Panc1 (cell line): ENCODE measurements at regions not wholly inside any gene's neighbourhood (a gene's known extent, or its start where the extent isn't known, plus 50 kb on each side); places are given as distances from the start of the nearest gene placed in this dataset.

Experiments
- ATAC-seq: fragments of 200-7000 bp; cut with Tn5 transposase; 2 replicates; pipeline ENCODE4 v1.9.1; 2020; ENCODE audit warnings: mild to moderate bottlenecking, moderate library complexity
- BruUV-seq: library from RNA; stranded (reverse); fragments of 400-500 nt; replicated peaks from 2 replicates; lab custom pipeline; 2021; lab: Mats Ljungman, UMichigan
- CTCF ChIA-PET: fragments of 300-600 bp; sonication (Branson Sonifier 250); formaldehyde crosslinking; loops from one replicate; lab custom pipeline; 2022; ENCODE audit warnings: antibody characterized with exemption; lab: Charles Lee
- POLR2A ChIA-PET: fragments of 300-600 bp; sonication (Branson Sonifier 250); formaldehyde crosslinking; loops from one replicate; lab custom pipeline; 2022; ENCODE audit warnings: antibody characterized with exemption; lab: Charles Lee
- DNase-seq: peaks from one replicate; pipeline ENCODE4 v3.0.0-alpha.2; 2010; ENCODE audit warnings: low read depth, low spot score
- H3K27ac ChIP-seq: 2 replicates; pipeline ENCODE4 v1.5.1; 2011; ENCODE audit warnings: mild to moderate bottlenecking, low read length, inconsistent platforms
- H3K27me3 ChIP-seq: fragments of 200-500 bp; sonication (Bioruptor generic); 2 replicates; pipeline ENCODE4 v1.6.0; 2014; ENCODE audit warnings: low read length, inconsistent platforms; ENCODE audit not compliant: control insufficient read depth, insufficient read depth
- H3K36me3 ChIP-seq: fragments of 200-500 bp; sonication (Bioruptor generic); 2 replicates; pipeline ENCODE4 v1.5.1; 2014; ENCODE audit warnings: inconsistent platforms, mild to moderate bottlenecking, low read length, moderate library complexity; ENCODE audit not compliant: control insufficient read depth, insufficient read depth
- H3K4me1 ChIP-seq: 2 replicates; pipeline ENCODE4 v1.5.1; 2011; ENCODE audit warnings: inconsistent platforms, mild to moderate bottlenecking, low read length, moderate library complexity; ENCODE audit not compliant: control insufficient read depth, insufficient read depth
- H3K4me3 ChIP-seq, 2 experiments: 2 replicates each; pipeline ENCODE4 v1.5.1; 2011 to 2012; ENCODE audit warnings: low read depth in 2 of 2, low read length in 2 of 2, mild to moderate bottlenecking in 2 of 2, inconsistent platforms in 1 of 2, moderate library complexity in 1 of 2
- H3K9me3 ChIP-seq: fragments of 200-500 bp; sonication (Bioruptor generic); 2 replicates; pipeline ENCODE4 v1.5.1; 2014; ENCODE audit warnings: low read depth, mild to moderate bottlenecking, inconsistent platforms, low read length, moderate library complexity; ENCODE audit not compliant: control insufficient read depth, insufficient read depth
- POLR2AphosphoS5 ChIP-seq: IDR thresholded peaks from 2 replicates; pipeline ENCODE4 v1.6.1; 2012; ENCODE audit warnings: mild to moderate bottlenecking, low read depth, low read length, moderate library complexity
- SIN3A ChIP-seq: IDR thresholded peaks from 2 replicates; pipeline ENCODE4 v1.6.1; 2012; ENCODE audit warnings: low read depth, mild to moderate bottlenecking, low read length, moderate library complexity, borderline replicate concordance; ENCODE audit not compliant: insufficient read depth
- TCF7L2 ChIP-seq: IDR thresholded peaks from 2 replicates; pipeline ENCODE4 v1.6.1; 2011; ENCODE audit warnings: mild to moderate bottlenecking, low read depth, low read length, inconsistent platforms
- in situ Hi-C: cut with HindIII; loops from 2 replicates; pipeline ENCODE4 v1.10.0; 2016; ENCODE audit warnings: low sequenced_read_pairs, low pct_unique_long_range_greater_than_20kb
- intact Hi-C: fragments of 100-400 bp; cut with micrococcal nuclease; formaldehyde crosslinking; loops from one replicate; pipeline ENCODE4 v1.10.0; 2022; ENCODE audit not compliant: unreplicated experiment
- TF ChIP-seq, protein P1 (sequence below): fragments of 450-650 bp; IDR thresholded peaks from 2 replicates; pipeline ENCODE4 v1.5.1; 2017; ENCODE audit warnings: mild to moderate bottlenecking
- TF ChIP-seq, protein P2 (sequence below), 2 experiments: IDR thresholded peaks; 2 replicates each; pipeline ENCODE4 v1.6.1; 2011 to 2012; ENCODE audit warnings: low read depth in 2 of 2, control low read depth in 1 of 2, low read length in 1 of 2, mild to moderate bottlenecking in 1 of 2, moderate library complexity in 1 of 2; ENCODE audit not compliant: insufficient read depth in 1 of 2

DNA sequence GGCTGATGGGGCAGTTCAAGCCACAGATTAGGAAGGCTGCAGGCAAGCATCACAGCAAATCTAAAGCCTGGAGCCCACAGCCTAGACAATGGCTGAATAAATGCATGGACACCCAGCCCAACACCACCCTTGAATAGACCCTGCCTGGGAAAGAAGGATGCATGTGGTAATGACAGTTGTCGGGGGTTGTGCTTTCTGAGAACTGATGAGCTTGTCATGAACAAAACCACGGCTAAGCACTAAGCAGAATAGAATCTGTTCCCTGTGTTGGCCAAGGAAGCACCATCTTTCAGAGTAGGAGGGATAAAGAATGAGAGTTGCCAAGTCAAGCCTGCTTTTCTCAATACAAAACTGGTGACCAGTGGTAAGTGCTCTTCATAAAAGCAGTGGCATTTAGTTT lies 66.1 kb upstream of the JCAD start:
- in situ Hi-C loops (no loop called here), intact Hi-C loops (no loop called here)
- BruUV-seq: no TSS peak
- Histone ChIP-seq H3K9me3 (no peaks in the 10 kb centered on the region), H3K4me1 (no peaks in the 10 kb centered on the region), H3K36me3 (no peaks in the 10 kb centered on the region), H3K27ac (no peak overlapping the region), H3K4me3 (no peak overlapping the region), H3K27me3 (no peaks in the 10 kb centered on the region)
- DNase-seq: no peak
- ChIA-PET CTCF (no interaction called here), POLR2A (interaction anchor here (0.6 kb wide), 1 partner anchor 17 kb away, joined by 6 read pairs; no protein-coding TSS in a partner anchor)
- ATAC-seq: no peak
- TF ChIP-seq POLR2AphosphoS5: no peak
- TF ChIP-seq, protein P1, sequence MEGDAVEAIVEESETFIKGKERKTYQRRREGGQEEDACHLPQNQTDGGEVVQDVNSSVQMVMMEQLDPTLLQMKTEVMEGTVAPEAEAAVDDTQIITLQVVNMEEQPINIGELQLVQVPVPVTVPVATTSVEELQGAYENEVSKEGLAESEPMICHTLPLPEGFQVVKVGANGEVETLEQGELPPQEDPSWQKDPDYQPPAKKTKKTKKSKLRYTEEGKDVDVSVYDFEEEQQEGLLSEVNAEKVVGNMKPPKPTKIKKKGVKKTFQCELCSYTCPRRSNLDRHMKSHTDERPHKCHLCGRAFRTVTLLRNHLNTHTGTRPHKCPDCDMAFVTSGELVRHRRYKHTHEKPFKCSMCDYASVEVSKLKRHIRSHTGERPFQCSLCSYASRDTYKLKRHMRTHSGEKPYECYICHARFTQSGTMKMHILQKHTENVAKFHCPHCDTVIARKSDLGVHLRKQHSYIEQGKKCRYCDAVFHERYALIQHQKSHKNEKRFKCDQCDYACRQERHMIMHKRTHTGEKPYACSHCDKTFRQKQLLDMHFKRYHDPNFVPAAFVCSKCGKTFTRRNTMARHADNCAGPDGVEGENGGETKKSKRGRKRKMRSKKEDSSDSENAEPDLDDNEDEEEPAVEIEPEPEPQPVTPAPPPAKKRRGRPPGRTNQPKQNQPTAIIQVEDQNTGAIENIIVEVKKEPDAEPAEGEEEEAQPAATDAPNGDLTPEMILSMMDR: no peak
- TF ChIP-seq SIN3A: no peak
- TF ChIP-seq TCF7L2: no peak
- TF ChIP-seq, protein P2, sequence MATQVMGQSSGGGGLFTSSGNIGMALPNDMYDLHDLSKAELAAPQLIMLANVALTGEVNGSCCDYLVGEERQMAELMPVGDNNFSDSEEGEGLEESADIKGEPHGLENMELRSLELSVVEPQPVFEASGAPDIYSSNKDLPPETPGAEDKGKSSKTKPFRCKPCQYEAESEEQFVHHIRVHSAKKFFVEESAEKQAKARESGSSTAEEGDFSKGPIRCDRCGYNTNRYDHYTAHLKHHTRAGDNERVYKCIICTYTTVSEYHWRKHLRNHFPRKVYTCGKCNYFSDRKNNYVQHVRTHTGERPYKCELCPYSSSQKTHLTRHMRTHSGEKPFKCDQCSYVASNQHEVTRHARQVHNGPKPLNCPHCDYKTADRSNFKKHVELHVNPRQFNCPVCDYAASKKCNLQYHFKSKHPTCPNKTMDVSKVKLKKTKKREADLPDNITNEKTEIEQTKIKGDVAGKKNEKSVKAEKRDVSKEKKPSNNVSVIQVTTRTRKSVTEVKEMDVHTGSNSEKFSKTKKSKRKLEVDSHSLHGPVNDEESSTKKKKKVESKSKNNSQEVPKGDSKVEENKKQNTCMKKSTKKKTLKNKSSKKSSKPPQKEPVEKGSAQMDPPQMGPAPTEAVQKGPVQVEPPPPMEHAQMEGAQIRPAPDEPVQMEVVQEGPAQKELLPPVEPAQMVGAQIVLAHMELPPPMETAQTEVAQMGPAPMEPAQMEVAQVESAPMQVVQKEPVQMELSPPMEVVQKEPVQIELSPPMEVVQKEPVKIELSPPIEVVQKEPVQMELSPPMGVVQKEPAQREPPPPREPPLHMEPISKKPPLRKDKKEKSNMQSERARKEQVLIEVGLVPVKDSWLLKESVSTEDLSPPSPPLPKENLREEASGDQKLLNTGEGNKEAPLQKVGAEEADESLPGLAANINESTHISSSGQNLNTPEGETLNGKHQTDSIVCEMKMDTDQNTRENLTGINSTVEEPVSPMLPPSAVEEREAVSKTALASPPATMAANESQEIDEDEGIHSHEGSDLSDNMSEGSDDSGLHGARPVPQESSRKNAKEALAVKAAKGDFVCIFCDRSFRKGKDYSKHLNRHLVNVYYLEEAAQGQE (IDR thresholded peaks at IDR 0.05; ENCODE audit: insufficient read depth in 1 of 2, low read depth in 2 of 2, low read length in 1 of 2): no peak

DNA sequence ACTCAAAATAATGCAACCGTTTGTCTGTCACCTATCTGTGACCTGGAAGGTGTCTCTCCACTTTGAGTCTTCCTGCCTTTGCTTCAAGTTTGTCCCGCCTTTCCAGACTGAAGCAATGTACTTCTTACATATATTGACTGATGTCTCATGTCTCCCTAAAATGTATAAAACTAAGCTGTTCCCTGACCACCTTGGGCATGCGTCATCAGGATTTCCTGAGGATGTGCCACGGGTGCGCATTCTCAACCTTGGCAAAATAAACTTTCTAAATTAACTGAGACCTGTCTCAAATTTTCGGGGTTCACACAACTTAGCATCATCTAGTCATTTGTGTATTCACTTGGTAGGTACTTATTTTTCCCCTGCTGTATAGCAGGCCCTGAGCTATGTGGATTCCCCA lies 65.3 kb upstream of the JCAD start:
- intact Hi-C loops (no loop called here), in situ Hi-C loops (no loop called here)
- no peaks in the 10 kb centered on the region for H3K4me1 ChIP-seq
- DNase-seq (no peak), ATAC-seq (no peak)
- BruUV-seq: no TSS peak
- no peaks in the 10 kb centered on the region for H3K9me3 ChIP-seq
- TF ChIP-seq POLR2AphosphoS5 (no peak), TCF7L2 (no peak), SIN3A (no peak)
- TF ChIP-seq, protein P1: no peak
- TF ChIP-seq, protein P2 (IDR thresholded peaks at IDR 0.05; ENCODE audit: insufficient read depth in 1 of 2, low read depth in 2 of 2, low read length in 1 of 2): no peak
- H3K27ac ChIP-seq: no peak overlapping the region
- CTCF ChIA-PET: no interaction called here
- no peak overlapping the region for H3K4me3 ChIP-seq
- no peaks in the 10 kb centered on the region for H3K27me3 ChIP-seq
- POLR2A ChIA-PET: no interaction called here
- no peaks in the 10 kb centered on the region for H3K36me3 ChIP-seq
